SK-N-SH (cell line): ENCODE measurements at regions not wholly inside any gene's neighbourhood (a gene's known extent, or its start where the extent isn't known, plus 50 kb on each side); places are given as distances from the start of the nearest gene placed in this dataset.

ENCODE experiments used
- CTCF ChIA-PET: fragments of 300-600, 350-600 bp; formaldehyde crosslinking; extraction: SDS; loops from one replicate; lab custom pipeline; 2021; lab: Yijun Ruan, JAX
- POLR2A ChIA-PET: fragments of 350-600 bp; sonication (Branson Sonifier 250); formaldehyde crosslinking; extraction: SDS; loops from one replicate; lab custom pipeline; 2020; ENCODE audit warnings: antibody characterized with exemption, inconsistent platforms; lab: Yijun Ruan, JAX
- DNase-seq: peaks from one replicate; pipeline ENCODE4 v3.0.0; 2012
- H2AFZ ChIP-seq: fragments of 200-600 bp; sonication (generic); 2 replicates; pipeline ENCODE4 v1.8.1; 2016; ENCODE audit warnings: antibody characterized with exemption, mild to moderate bottlenecking, low read depth
- H3F3A ChIP-seq: fragments of 200-600 bp; sonication (generic); replicated peaks from 2 replicates; pipeline ENCODE3; 2016; ENCODE audit warnings: antibody characterized with exemption, mild to moderate bottlenecking; ENCODE audit not compliant: insufficient read depth
- H3K27ac ChIP-seq, 2 experiments: fragments of 200-500 bp in 1 of 2; fragments of 200-600 bp in 1 of 2; sonication (Bioruptor generic) in 1 of 2; sonication (generic), shearing (Covaris generic) in 1 of 2; 2 replicates each; pipeline versions ENCODE4 v1.5.1 to v1.6.1; 2014 to 2016; ENCODE audit warnings: low read depth in 2 of 2, inconsistent platforms in 1 of 2, low read length in 1 of 2, mild to moderate bottlenecking in 1 of 2, mixed read lengths in 1 of 2
- H3K27me3 ChIP-seq: fragments of 200-600 bp; sonication (generic), shearing (Covaris generic); 2 replicates; pipeline ENCODE4 v1.6.1; 2016; ENCODE audit warnings: mixed run types; ENCODE audit not compliant: insufficient read depth
- H3K36me3 ChIP-seq, 2 experiments: fragments of 200-500 bp in 1 of 2; fragments of 200-600 bp in 1 of 2; sonication (Bioruptor generic) in 1 of 2; sonication (generic) in 1 of 2; replicated peaks in 1 of 2; 2 replicates each; pipeline versions ENCODE3 to v1.5.1; 2014 to 2016; ENCODE audit warnings: low read length in 1 of 2, mild to moderate bottlenecking in 1 of 2; ENCODE audit not compliant: insufficient read depth in 2 of 2, control insufficient read depth in 1 of 2
- H3K4me1 ChIP-seq, 2 experiments: fragments of 200-500 bp in 1 of 2; fragments of 200-600 bp in 1 of 2; sonication (Bioruptor generic) in 1 of 2; sonication (generic), shearing (Covaris generic) in 1 of 2; 2 replicates each; pipeline versions ENCODE4 v1.5.1 to v1.6.1; 2014 to 2016; ENCODE audit warnings: low read depth in 1 of 2, low read length in 1 of 2, mixed run types in 1 of 2; ENCODE audit not compliant: insufficient read depth in 2 of 2, control insufficient read depth in 1 of 2
- H3K4me2 ChIP-seq: fragments of 200-600 bp; sonication (generic), shearing (Covaris generic); 2 replicates; pipeline ENCODE4 v1.6.1; 2017; ENCODE audit warnings: mixed run types
- H3K4me3 ChIP-seq, 2 experiments: fragments of 200-500 bp in 1 of 2; fragments of 200-600 bp in 1 of 2; sonication (Bioruptor generic) in 1 of 2; sonication (generic), shearing (Covaris generic) in 1 of 2; 2 replicates each; pipeline versions ENCODE4 v1.5.1 to v1.8.1; 2014 to 2016; ENCODE audit warnings: low read depth in 2 of 2, inconsistent platforms in 1 of 2, low read length in 1 of 2, mild to moderate bottlenecking in 1 of 2, mixed read lengths in 1 of 2, moderate library complexity in 1 of 2
- H3K79me2 ChIP-seq: fragments of 200-600 bp; sonication (generic); 2 replicates; pipeline ENCODE4 v1.8.1; 2017; ENCODE audit warnings: mild to moderate bottlenecking; ENCODE audit not compliant: insufficient read depth
- H3K9ac ChIP-seq: fragments of 200-600 bp; sonication (generic); 2 replicates; pipeline ENCODE4 v1.6.1; 2017; ENCODE audit warnings: mixed run types
- H3K9me2 ChIP-seq: fragments of 200-600 bp; sonication (generic); 2 replicates; pipeline ENCODE4 v1.6.1; 2017; ENCODE audit warnings: mixed run types
- H3K9me3 ChIP-seq: fragments of 200-600 bp; sonication (generic); 2 replicates; pipeline ENCODE4 v1.6.1; 2017; ENCODE audit warnings: mixed run types, mild to moderate bottlenecking, moderate library complexity
- H4K20me1 ChIP-seq: fragments of 200-600 bp; sonication (generic); 2 replicates; pipeline ENCODE4 v1.6.1; 2017; ENCODE audit warnings: mild to moderate bottlenecking, mixed run types; ENCODE audit not compliant: insufficient read depth
- FOXJ3 ChIP-seq: sonication (generic); formaldehyde crosslinking; IDR thresholded peaks from 2 replicates; pipeline ENCODE4 v1.5.1; 2020; ENCODE audit warnings: mild to moderate bottlenecking, missing genetic modification reagents
- GABPA ChIP-seq: IDR thresholded peaks from 2 replicates; pipeline ENCODE4 v1.4.0; 2012; ENCODE audit warnings: low read depth, mild to moderate bottlenecking
- GATA2 ChIP-seq: sonication (generic); formaldehyde crosslinking; IDR thresholded peaks from 2 replicates; pipeline ENCODE4 v1.5.0; 2020; ENCODE audit warnings: mild to moderate bottlenecking, missing genetic modification reagents
- MEF2A ChIP-seq: IDR thresholded peaks from 2 replicates; pipeline ENCODE4 v1.4.0; 2012; ENCODE audit warnings: low read depth, borderline replicate concordance
- POLR2AphosphoS5 ChIP-seq: IDR thresholded peaks from 2 replicates; pipeline ENCODE4 v1.6.1; 2012; ENCODE audit warnings: low read depth, low read length
- RAD21 ChIP-seq: IDR thresholded peaks from 2 replicates; pipeline ENCODE4 v1.6.1; 2012; ENCODE audit warnings: mild to moderate bottlenecking, low read length
- RFX5 ChIP-seq: IDR thresholded peaks from 2 replicates; pipeline ENCODE4 v1.6.1; 2012; ENCODE audit warnings: mild to moderate bottlenecking, improper control_type of control experiment, low read length
- USF1 ChIP-seq: IDR thresholded peaks from 2 replicates; pipeline ENCODE4 v1.4.0; 2012; ENCODE audit warnings: low read depth, borderline replicate concordance
- YY1 ChIP-seq: IDR thresholded peaks from 2 replicates; pipeline ENCODE4 v1.4.0; 2012; ENCODE audit warnings: low read depth, mild to moderate bottlenecking
- WGBS: methylation state at CpG from one replicate; pipeline ENCODE4 v1.1.6; 2017; ENCODE audit warnings: low lambda C conversion rate; 5-methylcytosine and 5-hydroxymethylcytosine counted together
- TF ChIP-seq, protein P1 (sequence below): IDR thresholded peaks from 2 replicates; pipeline ENCODE4 v1.4.0; 2012; ENCODE audit warnings: low read depth
- TF ChIP-seq, protein P2 (sequence below): IDR thresholded peaks from 2 replicates; pipeline ENCODE4; 2012

- Histone ChIP-seq H3K79me2 (no peaks in the 10 kb centered on the region), H3F3A (no peaks in the 10 kb centered on the region), H3K27ac (no peak overlapping the region), H3K4me2 (no peak overlapping the region), H4K20me1 (no peaks in the 10 kb centered on the region), H3K4me3 (no peak overlapping the region), H3K9me3 (no peaks in the 10 kb centered on the region; the same call in 1 of the 2 replicates), H3K27me3 (no peaks in the 10 kb centered on the region), H3K4me1 (no peaks in the 10 kb centered on the region), H3K36me3 (no peaks in the 10 kb centered on the region), H2AFZ (no peak overlapping the region), H3K9ac (no peak overlapping the region), H3K9me2 (0 out of 2 replicates have a peak, but pooled peaks cover 5% of the 10 kb centered on the region)
- POLR2A ChIA-PET = no interaction called here
- CTCF ChIA-PET = no interaction called here
- under 1% methylated on average over 2 of the region's 2 CpGs for WGBS
- TF ChIP-seq, protein P1, sequence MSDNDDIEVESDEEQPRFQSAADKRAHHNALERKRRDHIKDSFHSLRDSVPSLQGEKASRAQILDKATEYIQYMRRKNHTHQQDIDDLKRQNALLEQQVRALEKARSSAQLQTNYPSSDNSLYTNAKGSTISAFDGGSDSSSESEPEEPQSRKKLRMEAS = no peak
- TF ChIP-seq MEF2A (no peak), RFX5 (no peak), RAD21 (no peak), GABPA (no peak), YY1 (no peak)
- DNase-seq = no peak
Measured at GRCh38 chr7:144991041-144991440, 155.2 kb upstream of the TPK1 start.

- WGBS = 3% methylated on average over 1 of the region's 1 CpG
- TF ChIP-seq, protein P2, sequence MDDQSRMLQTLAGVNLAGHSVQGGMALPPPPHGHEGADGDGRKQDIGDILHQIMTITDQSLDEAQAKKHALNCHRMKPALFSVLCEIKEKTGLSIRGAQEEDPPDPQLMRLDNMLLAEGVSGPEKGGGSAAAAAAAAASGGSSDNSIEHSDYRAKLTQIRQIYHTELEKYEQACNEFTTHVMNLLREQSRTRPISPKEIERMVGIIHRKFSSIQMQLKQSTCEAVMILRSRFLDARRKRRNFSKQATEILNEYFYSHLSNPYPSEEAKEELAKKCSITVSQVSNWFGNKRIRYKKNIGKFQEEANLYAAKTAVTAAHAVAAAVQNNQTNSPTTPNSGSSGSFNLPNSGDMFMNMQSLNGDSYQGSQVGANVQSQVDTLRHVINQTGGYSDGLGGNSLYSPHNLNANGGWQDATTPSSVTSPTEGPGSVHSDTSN = no peak
- no peak for TF ChIP-seq USF1
- no peak for TF ChIP-seq POLR2AphosphoS5
- CTCF ChIA-PET = no interaction called here
Measured at GRCh38 chr7:144987686-144988085, 151.8 kb upstream of the TPK1 start.

GRCh38 chr7:144982133-144982532, 146.3 kb upstream of the TPK1 start:
- no peak overlapping the region for H3K27ac ChIP-seq
- H3K79me2 ChIP-seq = no peaks in the 10 kb centered on the region
- no peak for DNase-seq
- CTCF ChIA-PET = no interaction called here
- H3K4me1 ChIP-seq = no peaks in the 10 kb centered on the region
- no peaks in the 10 kb centered on the region for H3K9me2 ChIP-seq
- no peaks in the 10 kb centered on the region for H3K36me3 ChIP-seq
- 0% methylated on average over 1 of the region's 1 CpG for WGBS
- H3K9me3 ChIP-seq = no peaks in the 10 kb centered on the region
- no peak overlapping the region for H3K4me3 ChIP-seq
- no peak overlapping the region for H3K4me2 ChIP-seq
- no peak for TF ChIP-seq FOXJ3
- TF ChIP-seq GATA2 (CRISPR knock-in tag) = no peak
- TF ChIP-seq, all 33 proteins: peak for 0
- POLR2A ChIA-PET = no interaction called here
- Histone ChIP-seq H2AFZ (no peak overlapping the region), H3F3A (no peaks in the 10 kb centered on the region), H3K9ac (no peak overlapping the region), H3K27me3 (no peaks in the 10 kb centered on the region), H4K20me1 (no peaks in the 10 kb centered on the region)

More at GRCh38 chr7:144987686-144988085, 151.8 kb upstream of the TPK1 start:
- POLR2A ChIA-PET = no interaction called here
- H3K4me3 ChIP-seq = no peak overlapping the region
- no peaks in the 10 kb centered on the region for H3K36me3 ChIP-seq
- H3K9ac ChIP-seq = no peak overlapping the region
- no peaks in the 10 kb centered on the region for H3K79me2 ChIP-seq
- H3K27me3 ChIP-seq = no peaks in the 10 kb centered on the region
- no peak overlapping the region for H3K4me2 ChIP-seq
- H2AFZ ChIP-seq = no peak overlapping the region
- H3K27ac ChIP-seq = no peak overlapping the region
- no peaks in the 10 kb centered on the region for H3K4me1 ChIP-seq
- no peaks in the 10 kb centered on the region; the same call in 1 of the 2 replicates for H3K9me3 ChIP-seq
- no peaks in the 10 kb centered on the region for H4K20me1 ChIP-seq
- no peaks in the 10 kb centered on the region for H3F3A ChIP-seq
- DNase-seq = no peak
- no peaks in the 10 kb centered on the region for H3K9me2 ChIP-seq
